Panc1 (cell line): ENCODE measurements at regions not wholly inside any gene's neighbourhood (a gene's known extent, or its start where the extent isn't known, plus 50 kb on each side); places are given as distances from the start of the nearest gene placed in this dataset.

ENCODE experiments used
- ATAC-seq: fragments of 200-7000 bp; cut with Tn5 transposase; 2 replicates; pipeline ENCODE4 v1.9.1; 2020; ENCODE audit warnings: mild to moderate bottlenecking, moderate library complexity
- BruUV-seq: library from RNA; stranded (reverse); fragments of 400-500 nt; replicated peaks from 2 replicates; lab custom pipeline; 2021; lab: Mats Ljungman, UMichigan
- CTCF ChIA-PET: fragments of 300-600 bp; sonication (Branson Sonifier 250); formaldehyde crosslinking; loops from one replicate; lab custom pipeline; 2022; ENCODE audit warnings: antibody characterized with exemption; lab: Charles Lee
- POLR2A ChIA-PET: fragments of 300-600 bp; sonication (Branson Sonifier 250); formaldehyde crosslinking; loops from one replicate; lab custom pipeline; 2022; ENCODE audit warnings: antibody characterized with exemption; lab: Charles Lee
- DNase-seq: peaks from one replicate; pipeline ENCODE4 v3.0.0-alpha.2; 2010; ENCODE audit warnings: low read depth, low spot score
- H3K27ac ChIP-seq: 2 replicates; pipeline ENCODE4 v1.5.1; 2011; ENCODE audit warnings: mild to moderate bottlenecking, low read length, inconsistent platforms
- H3K27me3 ChIP-seq: fragments of 200-500 bp; sonication (Bioruptor generic); 2 replicates; pipeline ENCODE4 v1.6.0; 2014; ENCODE audit warnings: low read length, inconsistent platforms; ENCODE audit not compliant: control insufficient read depth, insufficient read depth
- H3K36me3 ChIP-seq: fragments of 200-500 bp; sonication (Bioruptor generic); 2 replicates; pipeline ENCODE4 v1.5.1; 2014; ENCODE audit warnings: inconsistent platforms, mild to moderate bottlenecking, low read length, moderate library complexity; ENCODE audit not compliant: control insufficient read depth, insufficient read depth
- H3K4me1 ChIP-seq: 2 replicates; pipeline ENCODE4 v1.5.1; 2011; ENCODE audit warnings: inconsistent platforms, mild to moderate bottlenecking, low read length, moderate library complexity; ENCODE audit not compliant: control insufficient read depth, insufficient read depth
- H3K4me3 ChIP-seq, 2 experiments: 2 replicates each; pipeline ENCODE4 v1.5.1; 2011 to 2012; ENCODE audit warnings: low read depth in 2 of 2, low read length in 2 of 2, mild to moderate bottlenecking in 2 of 2, inconsistent platforms in 1 of 2, moderate library complexity in 1 of 2
- H3K9me3 ChIP-seq: fragments of 200-500 bp; sonication (Bioruptor generic); 2 replicates; pipeline ENCODE4 v1.5.1; 2014; ENCODE audit warnings: low read depth, mild to moderate bottlenecking, inconsistent platforms, low read length, moderate library complexity; ENCODE audit not compliant: control insufficient read depth, insufficient read depth
- POLR2AphosphoS5 ChIP-seq: IDR thresholded peaks from 2 replicates; pipeline ENCODE4 v1.6.1; 2012; ENCODE audit warnings: mild to moderate bottlenecking, low read depth, low read length, moderate library complexity
- SIN3A ChIP-seq: IDR thresholded peaks from 2 replicates; pipeline ENCODE4 v1.6.1; 2012; ENCODE audit warnings: low read depth, mild to moderate bottlenecking, low read length, moderate library complexity, borderline replicate concordance; ENCODE audit not compliant: insufficient read depth
- TCF7L2 ChIP-seq: IDR thresholded peaks from 2 replicates; pipeline ENCODE4 v1.6.1; 2011; ENCODE audit warnings: mild to moderate bottlenecking, low read depth, low read length, inconsistent platforms
- in situ Hi-C: cut with HindIII; loops from 2 replicates; pipeline ENCODE4 v1.10.0; 2016; ENCODE audit warnings: low sequenced_read_pairs, low pct_unique_long_range_greater_than_20kb
- intact Hi-C: fragments of 100-400 bp; cut with micrococcal nuclease; formaldehyde crosslinking; loops from one replicate; pipeline ENCODE4 v1.10.0; 2022; ENCODE audit not compliant: unreplicated experiment
- TF ChIP-seq, protein P1 (sequence below), 2 experiments: IDR thresholded peaks; 2 replicates each; pipeline ENCODE4 v1.6.1; 2011 to 2012; ENCODE audit warnings: low read depth in 2 of 2, control low read depth in 1 of 2, low read length in 1 of 2, mild to moderate bottlenecking in 1 of 2, moderate library complexity in 1 of 2; ENCODE audit not compliant: insufficient read depth in 1 of 2
- TF ChIP-seq, protein P2 (sequence below): fragments of 450-650 bp; IDR thresholded peaks from 2 replicates; pipeline ENCODE4 v1.5.1; 2017; ENCODE audit warnings: mild to moderate bottlenecking

DNA sequence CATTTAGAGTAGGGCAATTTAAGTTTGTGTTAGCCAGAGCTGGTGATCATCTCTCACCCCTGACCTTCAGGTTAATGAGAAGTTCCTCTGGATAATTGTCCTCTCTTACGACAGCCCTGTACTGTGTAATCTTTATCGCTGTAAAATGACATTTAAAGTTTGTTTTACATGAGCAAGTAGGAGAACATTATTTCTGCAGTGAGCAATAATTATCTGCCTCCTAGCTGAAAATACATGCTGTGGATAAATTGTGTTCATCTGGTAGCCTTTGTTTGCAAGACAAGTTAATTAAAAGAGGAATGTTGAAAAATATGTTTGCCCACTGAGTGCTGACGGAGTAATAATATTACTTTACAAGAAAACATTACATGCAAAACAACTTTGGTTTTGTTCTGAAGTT is 1083.8 kb upstream of the NUDT12 start:
- no peaks in the 10 kb centered on the region for H3K36me3 ChIP-seq
- H3K4me3 ChIP-seq, result no peak overlapping the region
- no peaks in the 10 kb centered on the region for H3K27me3 ChIP-seq
- no peak for DNase-seq
- intact Hi-C loops (no loop called here), in situ Hi-C loops (no loop called here)
- ChIA-PET CTCF (no interaction called here), POLR2A (no interaction called here)
- BruUV-seq, result no TSS peak
- H3K9me3 ChIP-seq, result no peaks in the 10 kb centered on the region
- no peak for ATAC-seq
- H3K4me1 ChIP-seq, result peaks cover 7% of the 10 kb centered on the region; the same call in 1 of the 2 replicates
- TF ChIP-seq POLR2AphosphoS5 (no peak), TCF7L2 (no peak), SIN3A (no peak)
- TF ChIP-seq, protein P1, sequence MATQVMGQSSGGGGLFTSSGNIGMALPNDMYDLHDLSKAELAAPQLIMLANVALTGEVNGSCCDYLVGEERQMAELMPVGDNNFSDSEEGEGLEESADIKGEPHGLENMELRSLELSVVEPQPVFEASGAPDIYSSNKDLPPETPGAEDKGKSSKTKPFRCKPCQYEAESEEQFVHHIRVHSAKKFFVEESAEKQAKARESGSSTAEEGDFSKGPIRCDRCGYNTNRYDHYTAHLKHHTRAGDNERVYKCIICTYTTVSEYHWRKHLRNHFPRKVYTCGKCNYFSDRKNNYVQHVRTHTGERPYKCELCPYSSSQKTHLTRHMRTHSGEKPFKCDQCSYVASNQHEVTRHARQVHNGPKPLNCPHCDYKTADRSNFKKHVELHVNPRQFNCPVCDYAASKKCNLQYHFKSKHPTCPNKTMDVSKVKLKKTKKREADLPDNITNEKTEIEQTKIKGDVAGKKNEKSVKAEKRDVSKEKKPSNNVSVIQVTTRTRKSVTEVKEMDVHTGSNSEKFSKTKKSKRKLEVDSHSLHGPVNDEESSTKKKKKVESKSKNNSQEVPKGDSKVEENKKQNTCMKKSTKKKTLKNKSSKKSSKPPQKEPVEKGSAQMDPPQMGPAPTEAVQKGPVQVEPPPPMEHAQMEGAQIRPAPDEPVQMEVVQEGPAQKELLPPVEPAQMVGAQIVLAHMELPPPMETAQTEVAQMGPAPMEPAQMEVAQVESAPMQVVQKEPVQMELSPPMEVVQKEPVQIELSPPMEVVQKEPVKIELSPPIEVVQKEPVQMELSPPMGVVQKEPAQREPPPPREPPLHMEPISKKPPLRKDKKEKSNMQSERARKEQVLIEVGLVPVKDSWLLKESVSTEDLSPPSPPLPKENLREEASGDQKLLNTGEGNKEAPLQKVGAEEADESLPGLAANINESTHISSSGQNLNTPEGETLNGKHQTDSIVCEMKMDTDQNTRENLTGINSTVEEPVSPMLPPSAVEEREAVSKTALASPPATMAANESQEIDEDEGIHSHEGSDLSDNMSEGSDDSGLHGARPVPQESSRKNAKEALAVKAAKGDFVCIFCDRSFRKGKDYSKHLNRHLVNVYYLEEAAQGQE (IDR thresholded peaks at IDR 0.05; ENCODE audit: insufficient read depth in 1 of 2, low read depth in 2 of 2, low read length in 1 of 2), result no peak
- TF ChIP-seq, protein P2, sequence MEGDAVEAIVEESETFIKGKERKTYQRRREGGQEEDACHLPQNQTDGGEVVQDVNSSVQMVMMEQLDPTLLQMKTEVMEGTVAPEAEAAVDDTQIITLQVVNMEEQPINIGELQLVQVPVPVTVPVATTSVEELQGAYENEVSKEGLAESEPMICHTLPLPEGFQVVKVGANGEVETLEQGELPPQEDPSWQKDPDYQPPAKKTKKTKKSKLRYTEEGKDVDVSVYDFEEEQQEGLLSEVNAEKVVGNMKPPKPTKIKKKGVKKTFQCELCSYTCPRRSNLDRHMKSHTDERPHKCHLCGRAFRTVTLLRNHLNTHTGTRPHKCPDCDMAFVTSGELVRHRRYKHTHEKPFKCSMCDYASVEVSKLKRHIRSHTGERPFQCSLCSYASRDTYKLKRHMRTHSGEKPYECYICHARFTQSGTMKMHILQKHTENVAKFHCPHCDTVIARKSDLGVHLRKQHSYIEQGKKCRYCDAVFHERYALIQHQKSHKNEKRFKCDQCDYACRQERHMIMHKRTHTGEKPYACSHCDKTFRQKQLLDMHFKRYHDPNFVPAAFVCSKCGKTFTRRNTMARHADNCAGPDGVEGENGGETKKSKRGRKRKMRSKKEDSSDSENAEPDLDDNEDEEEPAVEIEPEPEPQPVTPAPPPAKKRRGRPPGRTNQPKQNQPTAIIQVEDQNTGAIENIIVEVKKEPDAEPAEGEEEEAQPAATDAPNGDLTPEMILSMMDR, result no peak
- peak overlapping the region; percentile 63; the same call in 1 of the 2 replicates for H3K27ac ChIP-seq

DNA sequence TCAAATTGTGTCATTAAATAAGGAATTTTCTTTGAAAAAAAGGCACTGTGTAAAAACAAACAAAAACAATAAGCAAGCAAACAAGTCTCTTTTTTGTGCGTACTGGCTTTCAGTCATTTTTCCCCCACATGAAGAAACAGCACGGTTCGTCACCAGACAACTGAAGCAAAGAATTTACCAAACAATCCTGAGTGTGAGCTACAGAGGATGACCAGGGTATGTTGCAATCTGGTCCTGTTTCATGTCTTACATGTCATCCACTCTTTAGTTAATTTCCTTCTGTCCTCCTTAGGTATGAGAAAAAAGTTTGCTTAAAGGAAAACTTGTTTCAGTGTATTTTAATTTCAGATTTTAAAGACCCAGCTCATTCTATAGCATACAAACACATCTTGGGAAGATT is 1080.7 kb upstream of the NUDT12 start:
- H3K9me3 ChIP-seq, result no peaks in the 10 kb centered on the region
- POLR2A ChIA-PET, result no interaction called here
- in situ Hi-C loops (no loop called here), intact Hi-C loops (no loop called here)
- DNase-seq (no peak), ATAC-seq (no peak)
- peaks cover 7% of the 10 kb centered on the region; the same call in 1 of the 2 replicates for H3K4me1 ChIP-seq
- CTCF ChIA-PET, result no interaction called here
- TF ChIP-seq, protein P2, result no peak
- TF ChIP-seq, protein P1 (IDR thresholded peaks at IDR 0.05; ENCODE audit: insufficient read depth in 1 of 2, low read depth in 2 of 2, low read length in 1 of 2), result no peak
- TF ChIP-seq POLR2AphosphoS5 (no peak), SIN3A (no peak), TCF7L2 (no peak)
- no peaks in the 10 kb centered on the region for H3K36me3 ChIP-seq
- peak overlapping the region; percentile 65; the same call in 1 of the 2 replicates for H3K27ac ChIP-seq
- no TSS peak for BruUV-seq
- H3K27me3 ChIP-seq, result no peaks in the 10 kb centered on the region
- H3K4me3 ChIP-seq, result no peak overlapping the region
